GM23338 (cell line): ENCODE measurements at regions not wholly inside any gene's neighbourhood (a gene's known extent, or its start where the extent isn't known, plus 50 kb on each side); places are given as distances from the start of the nearest gene placed in this dataset.

ENCODE experiments used
- ATAC-seq: fragments of 200-7000 bp; cut with Tn5 transposase; 3 replicates; pipeline ENCODE4 v1.9.1; 2020
- DNase-seq: peaks from one replicate; pipeline ENCODE4 v3.0.0-alpha.2; 2015; ENCODE audit warnings: low spot score
- H2AFZ ChIP-seq: fragments of 200-600 bp; sonication (generic); 2 replicates; pipeline ENCODE4 v1.8.0; 2016; ENCODE audit warnings: antibody characterized with exemption, mild to moderate bottlenecking, moderate library complexity
- H3F3A ChIP-seq: fragments of 200-600 bp; sonication (generic); replicated peaks from 2 replicates; pipeline ENCODE4 v1.8.0; 2017; ENCODE audit warnings: antibody characterized with exemption, mixed run types, low read depth
- H3K27ac ChIP-seq: fragments of 200-600 bp; sonication (generic); 2 replicates; pipeline ENCODE4 v1.6.1; 2016; ENCODE audit warnings: low read depth
- H3K27me3 ChIP-seq: fragments of 200-600 bp; sonication (generic); 2 replicates; pipeline ENCODE4 v1.8.0; 2016; ENCODE audit warnings: mild to moderate bottlenecking, mixed run types, moderate library complexity; ENCODE audit not compliant: insufficient read depth
- H3K36me3 ChIP-seq: fragments of 200-600 bp; sonication (generic); 2 replicates; pipeline ENCODE4 v1.8.0; 2016; ENCODE audit warnings: mild to moderate bottlenecking; ENCODE audit not compliant: insufficient read depth
- H3K4me1 ChIP-seq: fragments of 200-600 bp; sonication (generic); 2 replicates; pipeline ENCODE4 v1.8.0; 2016; ENCODE audit warnings: mild to moderate bottlenecking, moderate library complexity; ENCODE audit not compliant: insufficient read depth
- H3K4me2 ChIP-seq: fragments of 200-600 bp; sonication (generic); 2 replicates; pipeline ENCODE4 v1.7.1; 2017; ENCODE audit warnings: mixed run types
- H3K4me3 ChIP-seq: fragments of 200-600 bp; sonication (generic); 2 replicates; pipeline ENCODE4 v1.6.1; 2016; ENCODE audit warnings: mixed run types
- H3K79me2 ChIP-seq: fragments of 200-600 bp; sonication (generic); replicated peaks from 2 replicates; pipeline ENCODE4 v1.8.0; 2017; ENCODE audit warnings: mild to moderate bottlenecking; ENCODE audit not compliant: insufficient read depth
- H3K9me2 ChIP-seq: fragments of 200-600 bp; sonication (generic); 2 replicates; pipeline ENCODE4 v1.8.0; 2017; ENCODE audit not compliant: insufficient read depth
- H4K20me1 ChIP-seq: fragments of 200-600 bp; sonication (generic); replicated peaks from 2 replicates; pipeline ENCODE4 v1.8.0; 2017; ENCODE audit warnings: mild to moderate bottlenecking; ENCODE audit not compliant: insufficient read depth
- H3K27ac Mint-ChIP-seq: 2 replicates; pipeline ENCODE4 v1.8.0; 2020; ENCODE audit warnings: inconsistent platforms, mild to moderate bottlenecking, moderate library complexity, mixed read lengths
- H3K27me3 Mint-ChIP-seq: 3 replicates; pipeline ENCODE4 v1.8.0; 2022; ENCODE audit warnings: low read depth, mild to moderate bottlenecking, moderate library complexity, mixed read lengths, inconsistent platforms; ENCODE audit not compliant: insufficient read depth, poor library complexity
- H3K36me3 Mint-ChIP-seq: 3 replicates; pipeline ENCODE4 v1.8.0; 2021; ENCODE audit warnings: low read depth, mild to moderate bottlenecking, inconsistent platforms, moderate library complexity, mixed read lengths
- H3K4me1 Mint-ChIP-seq: 3 replicates; pipeline ENCODE4 v1.8.0; 2020; ENCODE audit warnings: mild to moderate bottlenecking, inconsistent platforms, mixed read lengths
- H3K4me3 Mint-ChIP-seq: 3 replicates; pipeline ENCODE4 v1.8.0; 2021; ENCODE audit warnings: moderate library complexity, mild to moderate bottlenecking, inconsistent platforms, mixed read lengths
- H3K9me3 Mint-ChIP-seq: 3 replicates; pipeline ENCODE4 v1.8.0; 2020; ENCODE audit warnings: moderate library complexity, mild to moderate bottlenecking, inconsistent platforms, mixed read lengths
- ETS1 ChIP-seq: IDR thresholded peaks from 2 replicates; pipeline ENCODE4 v1.6.1; 2016; ENCODE audit warnings: antibody characterized with exemption
- REST ChIP-seq: IDR thresholded peaks from one replicate; pipeline ENCODE4 v1.6.1; 2018; ENCODE audit warnings: antibody characterized with exemption; ENCODE audit not compliant: unreplicated experiment
- ZNF462 ChIP-seq: fragments of 250-450 bp; sonication (Bioruptor Pico); IDR thresholded peaks from 2 replicates; pipeline ENCODE4 v1.5.0; 2020; ENCODE audit warnings: mild to moderate bottlenecking, moderate library complexity

GRCh38 chr4:140304346-140304745 is 69.1 kb upstream of the SCOC start (continued):
- no peak for TF ChIP-seq ZNF462 (CRISPR knock-in tag)

- H3K4me1 Mint-ChIP-seq: peaks cover 12% of the 10 kb centered on the region
- no peak overlapping the region for H3K27ac Mint-ChIP-seq
- Histone ChIP-seq H3K4me2 (no peak overlapping the region), H3K4me1 (peaks cover 9% of the 10 kb centered on the region), H3K9me2 (no peaks in the 10 kb centered on the region), H2AFZ (no peak overlapping the region), H3K36me3 (no peaks in the 10 kb centered on the region), H3F3A (no peaks in the 10 kb centered on the region), H3K4me3 (no peak overlapping the region), H4K20me1 (no peaks in the 10 kb centered on the region), H3K27ac (no peak overlapping the region), H3K27me3 (no peaks in the 10 kb centered on the region), H3K79me2 (no peaks in the 10 kb centered on the region)
- no peaks in the 10 kb centered on the region for H3K9me3 Mint-ChIP-seq
- ATAC-seq (no peak), DNase-seq (no peak)
- TF ChIP-seq REST (no peak), ETS1 (no peak)
- no peaks in the 10 kb centered on the region for H3K36me3 Mint-ChIP-seq
- H3K27me3 Mint-ChIP-seq: peaks cover 9% of the 10 kb centered on the region
- no peak overlapping the region for H3K4me3 Mint-ChIP-seq
Measured at GRCh38 chr4:140302151-140302859, 71.1 kb upstream of the SCOC start.
